DOHH2 (cell line): ENCODE measurements at regions not wholly inside any gene's neighbourhood (a gene's known extent, or its start where the extent isn't known, plus 50 kb on each side); places are given as distances from the start of the nearest gene placed in this dataset.

ENCODE experiments used
- H3F3A ChIP-seq: fragments of 200-600 bp; sonication (generic), shearing (Covaris generic); 2 replicates; pipeline ENCODE4 v1.6.0; 2016; ENCODE audit warnings: antibody characterized with exemption, mild to moderate bottlenecking; ENCODE audit not compliant: control insufficient read depth, insufficient read depth
- H3K27ac ChIP-seq: fragments of 200-600 bp; sonication (generic); 2 replicates; pipeline ENCODE4 v1.5.1; 2014; ENCODE audit warnings: low read depth, mild to moderate bottlenecking, low read length, moderate library complexity
- H3K27me3 ChIP-seq: fragments of 200-600 bp; sonication (generic); 2 replicates; pipeline ENCODE4 v1.6.1; 2014; ENCODE audit warnings: mild to moderate bottlenecking, low read length, mixed read lengths; ENCODE audit not compliant: control insufficient read depth
- H3K36me3 ChIP-seq: fragments of 200-600 bp; sonication (generic); 2 replicates; pipeline ENCODE4 v1.6.1; 2014; ENCODE audit warnings: mild to moderate bottlenecking, low read length, moderate library complexity, mixed read lengths; ENCODE audit not compliant: control insufficient read depth
- H3K4me1 ChIP-seq: fragments of 200-600 bp; sonication (generic); 2 replicates; pipeline ENCODE4 v1.6.1; 2014; ENCODE audit warnings: mild to moderate bottlenecking, low read length, mixed read lengths; ENCODE audit not compliant: control insufficient read depth
- H3K4me2 ChIP-seq: fragments of 200-600 bp; sonication (generic); 2 replicates; pipeline ENCODE4 v1.6.0; 2014; ENCODE audit warnings: mild to moderate bottlenecking, low read length, moderate library complexity
- H3K4me3 ChIP-seq: fragments of 200-600 bp; sonication (generic); 2 replicates; pipeline ENCODE4 v1.5.1; 2014; ENCODE audit warnings: mild to moderate bottlenecking, low read length, mixed read lengths
- H3K79me2 ChIP-seq: fragments of 200-600 bp; sonication (generic); 2 replicates; pipeline ENCODE4 v1.6.1; 2014; ENCODE audit warnings: mild to moderate bottlenecking, low read length, mixed read lengths; ENCODE audit not compliant: control insufficient read depth
- H3K9me2 ChIP-seq: fragments of 200-600 bp; sonication (generic); replicated peaks from 2 replicates; pipeline ENCODE4 v1.6.1; 2014; ENCODE audit warnings: mild to moderate bottlenecking, low read length, mixed read lengths; ENCODE audit not compliant: control insufficient read depth
- H3K9me3 ChIP-seq: fragments of 200-600 bp; sonication (generic); 2 replicates; pipeline ENCODE4 v1.6.1; 2014; ENCODE audit warnings: antibody characterized with exemption, low read length, mixed read lengths; ENCODE audit not compliant: control insufficient read depth, insufficient read depth
- H4K20me1 ChIP-seq: fragments of 200-600 bp; sonication (generic); 2 replicates; pipeline ENCODE4 v1.6.0; 2014; ENCODE audit warnings: low read depth, mild to moderate bottlenecking, antibody characterized with exemption, low read length, moderate library complexity; ENCODE audit not compliant: control insufficient read depth, insufficient read depth
- EZH2phosphoT487 ChIP-seq: fragments of 200-600 bp; sonication (generic); IDR thresholded peaks from 2 replicates; pipeline ENCODE4 v1.6.1; 2017; ENCODE audit warnings: borderline replicate concordance, mild to moderate bottlenecking, antibody characterized with exemption, low read length, moderate library complexity, mixed read lengths
- TF ChIP-seq, protein P1 (sequence below): fragments of 200-600 bp; sonication (generic); IDR thresholded peaks from one replicate; pipeline ENCODE4 v1.5.1; 2014; ENCODE audit warnings: antibody characterized with exemption, mild to moderate bottlenecking, low read depth, low read length; ENCODE audit not compliant: poor library complexity, severe bottlenecking

DNA sequence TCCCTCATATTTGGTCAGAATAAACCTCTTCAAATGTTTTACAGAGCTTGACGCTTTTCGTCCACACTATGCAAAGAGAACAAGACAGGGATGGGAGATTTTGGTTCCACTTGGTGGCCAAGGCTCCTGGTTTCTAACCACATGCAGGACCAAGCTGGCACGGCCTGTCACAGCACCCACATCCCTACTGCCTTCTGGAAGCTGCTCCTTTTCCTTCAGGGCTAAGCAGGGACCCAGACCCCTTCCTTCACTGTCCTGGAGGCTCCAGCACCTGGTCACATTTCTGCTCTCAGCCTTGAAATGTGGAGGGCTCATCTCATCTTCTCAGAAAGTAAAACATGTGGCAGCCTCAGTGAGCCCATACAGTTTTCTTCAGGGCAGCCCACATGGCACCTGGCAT, 50.4 kb upstream of the ARHGEF7 start:
- Histone ChIP-seq H3K4me3 (no peak overlapping the region), H3K79me2 (no peaks in the 10 kb centered on the region), H3K27ac (no peak overlapping the region), H3K36me3 (no peaks in the 10 kb centered on the region), H3K27me3 (peaks cover 25% of the 10 kb centered on the region), H3K9me3 (no peaks in the 10 kb centered on the region), H3K4me2 (no peak overlapping the region), H4K20me1 (no peaks in the 10 kb centered on the region), H3K4me1 (peaks cover 5% of the 10 kb centered on the region; the same call in 1 of the 2 replicates), H3K9me2 (no peaks in the 10 kb centered on the region), H3F3A (no peaks in the 10 kb centered on the region)
- TF ChIP-seq EZH2phosphoT487, result no peak
- TF ChIP-seq, protein P1, sequence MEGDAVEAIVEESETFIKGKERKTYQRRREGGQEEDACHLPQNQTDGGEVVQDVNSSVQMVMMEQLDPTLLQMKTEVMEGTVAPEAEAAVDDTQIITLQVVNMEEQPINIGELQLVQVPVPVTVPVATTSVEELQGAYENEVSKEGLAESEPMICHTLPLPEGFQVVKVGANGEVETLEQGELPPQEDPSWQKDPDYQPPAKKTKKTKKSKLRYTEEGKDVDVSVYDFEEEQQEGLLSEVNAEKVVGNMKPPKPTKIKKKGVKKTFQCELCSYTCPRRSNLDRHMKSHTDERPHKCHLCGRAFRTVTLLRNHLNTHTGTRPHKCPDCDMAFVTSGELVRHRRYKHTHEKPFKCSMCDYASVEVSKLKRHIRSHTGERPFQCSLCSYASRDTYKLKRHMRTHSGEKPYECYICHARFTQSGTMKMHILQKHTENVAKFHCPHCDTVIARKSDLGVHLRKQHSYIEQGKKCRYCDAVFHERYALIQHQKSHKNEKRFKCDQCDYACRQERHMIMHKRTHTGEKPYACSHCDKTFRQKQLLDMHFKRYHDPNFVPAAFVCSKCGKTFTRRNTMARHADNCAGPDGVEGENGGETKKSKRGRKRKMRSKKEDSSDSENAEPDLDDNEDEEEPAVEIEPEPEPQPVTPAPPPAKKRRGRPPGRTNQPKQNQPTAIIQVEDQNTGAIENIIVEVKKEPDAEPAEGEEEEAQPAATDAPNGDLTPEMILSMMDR, result no peak

DNA sequence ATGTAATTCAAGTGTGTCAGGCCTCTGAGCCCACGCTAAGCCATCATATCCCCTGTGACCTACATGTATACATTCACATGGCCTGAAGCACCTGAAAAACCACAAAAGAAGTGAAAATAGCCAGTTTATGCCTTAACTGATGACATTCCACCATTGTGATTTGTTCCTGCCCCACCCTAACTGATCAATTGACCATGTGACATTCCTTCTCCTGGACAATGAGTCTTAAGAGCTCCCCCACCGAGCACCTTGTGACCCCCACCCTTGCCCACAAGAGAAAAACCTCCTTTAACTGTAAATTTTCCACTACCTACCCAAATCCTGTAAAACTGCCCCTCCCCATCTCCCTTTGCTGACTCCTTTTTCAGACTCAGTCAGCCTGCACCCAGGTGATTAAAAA, 52.1 kb upstream of the ARHGEF7 start:
- peaks cover 17% of the 10 kb centered on the region for H3K27me3 ChIP-seq
- H4K20me1 ChIP-seq, result no peaks in the 10 kb centered on the region
- H3K27ac ChIP-seq, result no peak overlapping the region
- no peaks in the 10 kb centered on the region for H3K79me2 ChIP-seq
- TF ChIP-seq, protein P1, result no peak
- no peak for TF ChIP-seq EZH2phosphoT487
- H3K4me1 ChIP-seq, result peaks cover 5% of the 10 kb centered on the region; the same call in 1 of the 2 replicates
- no peaks in the 10 kb centered on the region for H3K9me3 ChIP-seq
- H3F3A ChIP-seq, result no peaks in the 10 kb centered on the region
- H3K36me3 ChIP-seq, result no peaks in the 10 kb centered on the region
- H3K4me3 ChIP-seq, result no peak overlapping the region
- H3K9me2 ChIP-seq, result no peaks in the 10 kb centered on the region
- H3K4me2 ChIP-seq, result no peak overlapping the region

DNA sequence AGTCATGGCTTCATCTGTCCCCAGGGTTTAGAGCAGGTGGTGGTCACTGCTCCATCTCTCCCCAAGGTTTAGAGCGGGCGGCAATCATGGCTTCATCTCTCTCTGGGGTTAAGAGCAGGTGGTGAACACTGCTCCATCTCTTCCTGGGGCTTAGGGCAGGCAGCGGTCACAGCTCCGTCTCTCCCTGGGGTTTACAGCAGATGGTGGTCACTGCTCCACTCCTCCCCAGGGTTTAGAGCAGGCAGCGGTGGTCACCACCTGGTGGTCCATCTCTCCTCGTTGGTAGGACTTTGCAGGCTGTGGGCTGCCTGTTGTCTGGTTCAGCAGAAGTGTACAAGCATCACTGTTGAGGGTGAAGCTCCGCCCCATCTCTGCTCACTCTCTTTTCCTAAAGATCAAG, 52.8 kb upstream of the ARHGEF7 start:
- Histone ChIP-seq H3K9me3 (no peaks in the 10 kb centered on the region), H3K4me3 (no peak overlapping the region), H3K36me3 (no peaks in the 10 kb centered on the region), H3K79me2 (no peaks in the 10 kb centered on the region), H4K20me1 (no peaks in the 10 kb centered on the region), H3K27ac (no peak overlapping the region), H3K4me1 (peaks cover 2% of the 10 kb centered on the region; the same call in 1 of the 2 replicates), H3K27me3 (peaks cover 13% of the 10 kb centered on the region), H3K4me2 (no peak overlapping the region), H3F3A (no peaks in the 10 kb centered on the region), H3K9me2 (no peaks in the 10 kb centered on the region)
- TF ChIP-seq EZH2phosphoT487, result no peak
- TF ChIP-seq, protein P1, result no peak
